Endothelial cell of umbilical vein (primary cell): ENCODE measurements at regions not wholly inside any gene's neighbourhood (a gene's known extent, or its start where the extent isn't known, plus 50 kb on each side); places are given as distances from the start of the nearest gene placed in this dataset.

Experiments
- BruUV-seq: library from RNA; stranded (reverse); fragments of 400-500 nt; replicated peaks from 2 replicates; lab custom pipeline; 2021; lab: Mats Ljungman, UMichigan
- CTCF ChIA-PET: fragments of 300-600, 350-600 bp; sonication (Branson Sonifier 250); formaldehyde crosslinking; loops from one replicate; lab custom pipeline; 2021; ENCODE audit warnings: antibody characterized with exemption, inconsistent platforms; lab: Charles Lee
- POLR2A ChIA-PET: fragments of 300-600, 350-600 bp; sonication (Branson Sonifier 250); formaldehyde crosslinking; loops from one replicate; lab custom pipeline; 2021; ENCODE audit warnings: antibody characterized with exemption, inconsistent platforms; lab: Charles Lee
- DNase-seq: peaks from one replicate; pipeline ENCODE4 v3.0.0-alpha.2; 2011; ENCODE audit warnings: low read depth, low spot score
- FAIRE-seq: peaks from 2 replicates; lab custom pipeline; 2011; peaks lifted over from hg19 to GRCh38; lab: Jason Lieb, UNC
- H2AFZ ChIP-seq: 2 replicates; pipeline ENCODE4 v1.6.0; 2012; ENCODE audit warnings: low read depth, low read length, control low read depth, inconsistent platforms
- H3K27ac ChIP-seq: 2 replicates; pipeline ENCODE4 v1.5.1; 2011; ENCODE audit warnings: low read depth, mild to moderate bottlenecking, control low read depth, low read length, moderate library complexity; ENCODE audit not compliant: insufficient read depth
- H3K27me3 ChIP-seq, 2 experiments: 2 replicates each; pipeline versions ENCODE4 v1.6.0 to v1.6.1; 2011; ENCODE audit warnings: low read length in 2 of 2, mixed read lengths in 1 of 2; ENCODE audit not compliant: control insufficient read depth in 2 of 2, insufficient read depth in 2 of 2
- H3K36me3 ChIP-seq, 2 experiments: 2 replicates in 1 of 2; 3 replicates in 1 of 2; pipeline ENCODE4 v1.5.1; 2011; ENCODE audit warnings: low read length in 2 of 2, mild to moderate bottlenecking in 1 of 2, moderate library complexity in 1 of 2; ENCODE audit not compliant: control insufficient read depth in 2 of 2, insufficient read depth in 2 of 2; ENCODE audit errors: extremely low read depth in 1 of 2
- H3K4me1 ChIP-seq: 3 replicates; pipeline ENCODE4 v1.5.1; 2011; ENCODE audit warnings: mild to moderate bottlenecking, low read length; ENCODE audit not compliant: control insufficient read depth, insufficient read depth; ENCODE audit errors: extremely low read depth
- H3K4me2 ChIP-seq: 2 replicates; pipeline ENCODE4 v1.6.1; 2011; ENCODE audit warnings: low read length, control low read depth, mixed read lengths; ENCODE audit not compliant: insufficient read depth
- H3K4me3 ChIP-seq, 3 experiments: fragments of 200-600 bp in 1 of 3; sonication (generic), shearing (Covaris generic) in 1 of 3; replicated peaks in 1 of 3; 2 replicates each; pipeline ENCODE4 v1.5.1; 2011 to 2016; ENCODE audit warnings: control low read depth in 3 of 3, low read length in 3 of 3, mild to moderate bottlenecking in 2 of 3, inconsistent platforms in 1 of 3, low read depth in 1 of 3, moderate library complexity in 1 of 3; ENCODE audit not compliant: insufficient read depth in 1 of 3
- H3K79me2 ChIP-seq: 2 replicates; pipeline ENCODE4 v1.6.0; 2012; ENCODE audit warnings: low read length, inconsistent platforms; ENCODE audit not compliant: control insufficient read depth, insufficient read depth
- H3K9ac ChIP-seq: replicated peaks from 2 replicates; pipeline ENCODE3; 2011; ENCODE audit warnings: low read length, control low read depth; ENCODE audit not compliant: insufficient read depth; ENCODE audit errors: extremely low read depth
- H3K9me1 ChIP-seq: replicated peaks from 3 replicates; pipeline ENCODE4 v1.6.0; 2011; ENCODE audit warnings: mild to moderate bottlenecking, low read length; ENCODE audit not compliant: control insufficient read depth, insufficient read depth; ENCODE audit errors: extremely low read depth
- H3K9me3 ChIP-seq: replicated peaks from 2 replicates; pipeline ENCODE4 v1.5.1; 2012; ENCODE audit warnings: low read length, inconsistent platforms; ENCODE audit not compliant: control insufficient read depth, insufficient read depth
- H4K20me1 ChIP-seq: replicated peaks from 2 replicates; pipeline ENCODE3; 2011; ENCODE audit warnings: mild to moderate bottlenecking, low read length; ENCODE audit not compliant: control insufficient read depth, insufficient read depth; ENCODE audit errors: extremely low read depth
- CTCF ChIP-seq, 2 donors: IDR thresholded peaks; 1 replicate in 1 of 2; 2 replicates in 1 of 2; pipeline ENCODE4 v1.5.1; 2011; ENCODE audit warnings: low read length in 2 of 2, mild to moderate bottlenecking in 2 of 2, moderate library complexity in 2 of 2, control low read depth in 1 of 2, inconsistent platforms in 1 of 2, low read depth in 1 of 2; ENCODE audit not compliant: insufficient read depth in 1 of 2; ENCODE audit errors: extremely low read depth in 1 of 2
- EZH2 ChIP-seq: IDR thresholded peaks from 2 replicates; pipeline ENCODE4 v1.6.1; 2012; ENCODE audit warnings: borderline replicate concordance, low read depth, mild to moderate bottlenecking, moderate library complexity, low read length, inconsistent platforms; ENCODE audit not compliant: severe bottlenecking
- FOS ChIP-seq: IDR thresholded peaks from 2 replicates; pipeline ENCODE4 v1.6.1; 2011; ENCODE audit warnings: mild to moderate bottlenecking, low read length, moderate library complexity, borderline replicate concordance; ENCODE audit not compliant: insufficient read depth
- GATA2 ChIP-seq: IDR thresholded peaks from 2 replicates; pipeline ENCODE4 v1.7.0; 2011; ENCODE audit warnings: low read depth, mild to moderate bottlenecking, moderate library complexity, mixed read lengths, low read length; ENCODE audit not compliant: insufficient read length, insufficient read depth
- JUN ChIP-seq: IDR thresholded peaks from 2 replicates; pipeline ENCODE4 v1.6.1; 2011; ENCODE audit warnings: borderline replicate concordance, low read depth; ENCODE audit not compliant: insufficient read length, insufficient read depth
- MYC ChIP-seq: IDR thresholded peaks from one replicate; pipeline ENCODE4 v1.6.1; 2011; ENCODE audit warnings: mild to moderate bottlenecking, low read depth, low read length
- POLR2A ChIP-seq: IDR thresholded peaks from 2 replicates; pipeline ENCODE4 v1.6.1; 2012; ENCODE audit warnings: low read depth, mild to moderate bottlenecking, control low read depth, low read length
- POLR2AphosphoS5 ChIP-seq: IDR thresholded peaks from 2 replicates; pipeline ENCODE4 v1.6.1; 2012; ENCODE audit warnings: low read depth, mild to moderate bottlenecking, control low read depth, low read length, moderate library complexity; ENCODE audit not compliant: insufficient read depth
- dilution Hi-C: fragments of 300-500 bp; cut with MboI; formaldehyde crosslinking; loops from one replicate; pipeline ENCODE4 v1.15.0; 2019; ENCODE audit warnings: low sequenced_read_pairs; ENCODE audit not compliant: extremely low pct_ligation_motif_present
- intact Hi-C: fragments of 100-400 bp; cut with micrococcal nuclease; formaldehyde crosslinking; loops from one replicate; pipeline ENCODE4 v1.10.0; 2022
- TF ChIP-seq, protein P1 (sequence below): IDR thresholded peaks from 2 replicates; pipeline ENCODE4 v1.6.1; 2011; ENCODE audit not compliant: insufficient read depth, insufficient read length

DNA sequence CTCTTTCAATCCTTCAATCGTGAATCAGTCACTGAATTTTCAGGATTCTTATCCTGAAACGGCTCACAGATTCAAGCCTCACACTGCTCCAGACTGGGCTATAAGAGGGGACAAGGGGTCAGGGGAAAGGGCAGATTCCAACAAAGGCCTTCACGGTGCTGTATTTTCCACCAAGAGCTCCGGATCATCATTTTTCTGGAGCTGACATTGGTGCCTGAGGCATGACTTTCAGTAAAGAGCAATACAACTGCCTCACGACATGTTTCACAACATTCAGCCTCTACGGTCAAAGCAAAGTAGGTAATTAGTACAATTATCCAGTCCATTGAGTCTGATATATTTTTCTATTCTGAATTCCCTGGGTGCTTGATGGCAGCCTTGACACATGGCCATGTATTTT is 185.0 kb upstream of the PRICKLE2 start:
- Histone ChIP-seq H3K9me1 (no peaks in the 10 kb centered on the region), H3K27ac (no peak overlapping the region), H3K4me2 (no peak overlapping the region), H3K9ac (no peak overlapping the region), H4K20me1 (no peaks in the 10 kb centered on the region), H3K4me3 (no peak overlapping the region), H3K79me2 (no peaks in the 10 kb centered on the region), H3K36me3 (no peaks in the 10 kb centered on the region), H3K27me3 (peaks cover 3% of the 10 kb centered on the region in 2 experiments), H3K9me3 (no peaks in the 10 kb centered on the region), H3K4me1 (no peaks in the 10 kb centered on the region), H2AFZ (no peak overlapping the region)
- POLR2A ChIA-PET = no interaction called here
- BruUV-seq = no TSS peak
- no peak for FAIRE-seq
- dilution Hi-C loops (no loop called here), intact Hi-C loops (no loop called here)
- no peak for DNase-seq
- CTCF ChIA-PET = interaction anchor here (1.8 kb wide), 1 partner anchor 380 kb away, joined by 5 read pairs; no protein-coding TSS in a partner anchor
- no peak for TF ChIP-seq FOS
- TF ChIP-seq MYC = no peak
- TF ChIP-seq POLR2AphosphoS5 = no peak
- TF ChIP-seq CTCF (IDR thresholded peaks at IDR 0.05; ENCODE audit: extremely low read depth in 1 of 2, insufficient read depth in 1 of 2, low read depth in 1 of 2, low read length in 2 of 2) = no peak
- no peak for TF ChIP-seq POLR2A
- TF ChIP-seq, protein P1, sequence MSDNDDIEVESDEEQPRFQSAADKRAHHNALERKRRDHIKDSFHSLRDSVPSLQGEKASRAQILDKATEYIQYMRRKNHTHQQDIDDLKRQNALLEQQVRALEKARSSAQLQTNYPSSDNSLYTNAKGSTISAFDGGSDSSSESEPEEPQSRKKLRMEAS = no peak
- TF ChIP-seq JUN = no peak
- TF ChIP-seq GATA2 = no peak
- TF ChIP-seq EZH2 = no peak
